Ishikawa (cell line): ENCODE measurements at regions not wholly inside any gene's neighbourhood (a gene's known extent, or its start where the extent isn't known, plus 50 kb on each side); places are given as distances from the start of the nearest gene placed in this dataset.

Experiments used
- CREB1 ChIP-seq: IDR thresholded peaks from 2 replicates; pipeline ENCODE4 v1.6.1; 2012; ENCODE audit warnings: low read depth
- REST ChIP-seq: IDR thresholded peaks from 2 replicates; pipeline ENCODE4 v1.6.1; 2012; ENCODE audit warnings: low read depth, mild to moderate bottlenecking
- ZBTB7A ChIP-seq: IDR thresholded peaks from 2 replicates; pipeline ENCODE4 v1.6.1; 2012; ENCODE audit warnings: low read depth

DNA sequence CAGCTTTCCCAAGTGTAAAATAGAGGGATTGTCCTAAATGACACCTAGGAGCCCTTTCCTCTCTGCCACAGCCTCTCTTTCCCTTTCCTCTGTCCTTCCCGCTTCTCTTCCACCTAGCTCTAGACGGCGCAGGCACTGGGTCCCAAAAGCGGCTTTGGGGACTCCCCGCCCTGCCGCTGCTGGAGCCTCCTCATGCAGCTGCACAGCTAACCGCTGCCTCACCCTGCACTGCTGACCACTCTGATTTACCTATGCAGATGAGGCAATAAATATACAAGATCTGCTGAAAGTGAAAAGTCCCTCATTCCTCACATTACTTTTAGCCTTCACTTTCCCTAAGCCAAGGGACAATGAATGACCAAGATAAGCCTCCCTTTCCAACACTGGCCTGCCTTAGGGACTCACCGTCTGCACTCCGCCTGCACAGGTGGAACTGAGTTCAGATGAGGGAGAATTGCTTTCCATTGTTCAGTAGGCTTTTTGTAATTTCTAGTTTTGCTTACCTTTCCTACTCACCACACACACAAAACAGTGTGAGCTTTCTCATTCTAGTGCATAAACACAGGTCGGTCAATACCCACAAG, 197.5 kb upstream of the BCL6 start:
- TF ChIP-seq CREB1 (no peak), REST (no peak), ZBTB7A (no peak)
